Gastroesophageal sphincter (tissue), 4 donors: ENCODE measurements at regions not wholly inside any gene's neighbourhood (a gene's known extent, or its start where the extent isn't known, plus 50 kb on each side); places are given as distances from the start of the nearest gene placed in this dataset.

Experiments used
- ATAC-seq: fragments of 150-250 bp; one replicate; pipeline ENCODE4 v1.9.1; 2016; ENCODE audit warnings: mild to moderate bottlenecking, moderate library complexity
- H3K27ac ChIP-seq, 4 donors: fragments of 200-600 bp; sonication (generic) in 3 of 4; 1 replicate in 3 of 4; 2 replicates in 1 of 4; pipeline ENCODE4 v1.5.1; 2016 to 2019
- H3K27me3 ChIP-seq: fragments of 200-600 bp; sonication (generic); one replicate; pipeline ENCODE4 v1.5.1; 2019
- H3K36me3 ChIP-seq, 2 donors: fragments of 200-600 bp; sonication (generic); one replicate each; pipeline ENCODE4 v1.5.1; 2019; ENCODE audit warnings: control low read depth in 1 of 2
- H3K4me1 ChIP-seq, 3 donors: fragments of 200-600 bp; sonication (generic); 1 replicate in 2 of 3; 2 replicates in 1 of 3; pipeline ENCODE4 v1.5.1; 2016 to 2019; ENCODE audit warnings: control low read depth in 2 of 3
- H3K4me3 ChIP-seq, 2 donors: fragments of 200-600 bp; sonication (generic); one replicate each; pipeline ENCODE4 v1.5.1; 2019; ENCODE audit warnings: mild to moderate bottlenecking in 1 of 2, moderate library complexity in 1 of 2
- H3K9me3 ChIP-seq, 3 donors: fragments of 200-600 bp; sonication (generic); one replicate each; pipeline ENCODE4 v1.5.1; 2017 to 2019; ENCODE audit warnings: control low read depth in 2 of 3
- CTCF ChIP-seq, 4 experiments: fragments of 200-600 bp in 2 of 4; fragments of 450-650 bp in 2 of 4; sonication (generic) in 1 of 4; IDR thresholded peaks; one replicate each; pipeline ENCODE4 v1.5.1; 2017 to 2019; ENCODE audit warnings: antibody characterized with exemption in 4 of 4, mild to moderate bottlenecking in 2 of 4, moderate library complexity in 2 of 4
- EP300 ChIP-seq: sonication (generic); formaldehyde crosslinking; IDR thresholded peaks from one replicate; pipeline ENCODE4 v1.6.1; 2017; ENCODE audit warnings: antibody characterized with exemption, mild to moderate bottlenecking
- POLR2A ChIP-seq, 2 donors: fragments of 450-650 bp; IDR thresholded peaks; one replicate each; pipeline ENCODE4 v1.6.1; 2017; ENCODE audit warnings: antibody characterized with exemption in 2 of 2, mild to moderate bottlenecking in 2 of 2, moderate library complexity in 1 of 2
- POLR2AphosphoS5 ChIP-seq: sonication (generic); formaldehyde crosslinking; IDR thresholded peaks from one replicate; pipeline ENCODE4 v1.6.1; 2017; ENCODE audit warnings: antibody characterized with exemption
- WGBS, 2 donors: methylation state at CpG; one replicate each; pipeline ENCODE4 v1.1.5; 2018; ENCODE audit warnings: low coverage in 1 of 2; 5-methylcytosine and 5-hydroxymethylcytosine counted together

GRCh38 chr12:34395056-34396005 is 373.0 kb downstream of the ALG10 start:
- Histone ChIP-seq H3K27me3 (peaks cover 53% of the 10 kb centered on the region), H3K36me3 (no peaks in the 10 kb centered on the region)
- TF ChIP-seq CTCF (IDR thresholded peaks at IDR 0.05) (no peak), EP300 (no peak), POLR2AphosphoS5 (no peak), POLR2A (IDR thresholded peaks at IDR 0.05) (no peak)

GRCh38 chr12:34396006-34396860 is 373.9 kb downstream of the ALG10 start:
- WGBS, 2 donors, result 39 to 51% methylated on average over 4 to 8 of the region's 27 CpGs
- H3K27me3 ChIP-seq, result peaks cover 46% of the 10 kb centered on the region
- TF ChIP-seq CTCF (IDR thresholded peaks at IDR 0.05) (no peak), POLR2A (IDR thresholded peaks at IDR 0.05) (no peak), EP300 (no peak), POLR2AphosphoS5 (no peak)
- no peak for ATAC-seq
- no peak overlapping the region for H3K27ac ChIP-seq
- H3K4me3 ChIP-seq, result no peak overlapping the region
- no peaks in the 10 kb centered on the region for H3K4me1 ChIP-seq
- H3K36me3 ChIP-seq, result no peaks in the 10 kb centered on the region
- H3K9me3 ChIP-seq, result peaks cover 0 to 100% (median 0%) of the 10 kb centered on the region in 3 donors

More at GRCh38 chr12:34395056-34396005, 373.0 kb downstream of the ALG10 start:
- Histone ChIP-seq H3K9me3 (peaks cover 0 to 100% (median 0%) of the 10 kb centered on the region in 3 donors), H3K27ac (no peak overlapping the region), H3K4me3 (no peak overlapping the region), H3K4me1 (no peaks in the 10 kb centered on the region)
- WGBS, 2 donors, result 72 to 88% methylated on average over 5 to 17 of the region's 28 CpGs
- no peak for ATAC-seq

GRCh38 chr12:34396861-34397590 is 374.7 kb downstream of the ALG10 start:
- TF ChIP-seq POLR2AphosphoS5, result no peak
- no peak for TF ChIP-seq POLR2A (IDR thresholded peaks at IDR 0.05)
- no peak for TF ChIP-seq CTCF (IDR thresholded peaks at IDR 0.05)
- TF ChIP-seq EP300, result no peak

DNA sequence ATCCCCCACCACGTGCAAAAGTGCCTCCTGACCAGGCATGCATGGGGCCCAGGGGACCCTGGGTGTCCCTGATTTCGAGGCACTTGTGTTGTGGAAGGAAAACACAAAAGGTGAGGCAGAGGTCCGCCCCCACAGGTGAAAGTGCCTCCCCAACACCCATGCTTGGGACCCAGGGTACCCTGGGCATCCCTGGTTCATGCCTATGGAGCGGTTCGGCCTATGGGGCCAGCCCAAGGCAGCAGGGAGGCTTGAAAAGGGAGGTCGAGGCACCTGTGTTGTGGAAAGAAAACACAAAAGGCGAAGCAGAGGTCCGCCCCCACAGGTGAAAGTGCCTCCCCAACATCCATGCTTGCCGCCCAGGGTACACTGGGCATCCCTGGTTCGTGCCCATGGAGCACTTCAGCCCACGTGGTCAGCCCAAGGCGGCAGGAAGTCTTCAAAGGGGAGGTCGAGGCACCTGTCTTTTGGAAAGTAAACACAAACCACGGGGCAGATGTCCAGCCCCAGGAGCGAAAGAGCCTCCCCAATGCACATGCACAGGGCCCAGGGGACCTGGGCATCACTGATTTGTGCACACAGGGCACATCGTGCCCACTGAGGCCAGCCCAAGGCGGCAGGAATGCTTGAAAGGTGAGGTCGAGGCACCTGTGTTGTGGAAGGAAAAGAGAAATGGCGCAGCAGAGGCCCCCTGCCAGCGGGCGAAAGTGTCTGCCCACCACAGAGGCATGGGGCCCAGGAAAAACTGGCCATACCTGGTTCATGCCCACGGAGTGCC is 375.5 kb downstream of the ALG10 start:
- no peak for TF ChIP-seq EP300
- TF ChIP-seq POLR2A (IDR thresholded peaks at IDR 0.05), result no peak
- TF ChIP-seq POLR2AphosphoS5, result no peak
- no peak for TF ChIP-seq CTCF (IDR thresholded peaks at IDR 0.05)
- Histone ChIP-seq H3K9me3 (peaks cover 0 to 100% (median 0%) of the 10 kb centered on the region in 3 donors), H3K4me1 (no peaks in the 10 kb centered on the region), H3K27ac (no peak overlapping the region), H3K27me3 (peaks cover 45% of the 10 kb centered on the region), H3K4me3 (no peak overlapping the region), H3K36me3 (no peaks in the 10 kb centered on the region)
- 60 to 67% methylated on average over 3 to 4 of the region's 22 CpGs for WGBS, 2 donors
- no peak for ATAC-seq

More at GRCh38 chr12:34396861-34397590, 374.7 kb downstream of the ALG10 start:
- H3K27ac ChIP-seq, result no peak overlapping the region
- H3K4me1 ChIP-seq, result no peaks in the 10 kb centered on the region
- no peak overlapping the region for H3K4me3 ChIP-seq
- no peaks in the 10 kb centered on the region for H3K36me3 ChIP-seq
- WGBS, 2 donors, result 42 to 56% methylated on average over 5 to 6 of the region's 20 CpGs
- peaks cover 44% of the 10 kb centered on the region for H3K27me3 ChIP-seq
- ATAC-seq, result no peak
- peaks cover 0 to 100% (median 0%) of the 10 kb centered on the region in 3 donors for H3K9me3 ChIP-seq
